SK-N-MC (cell line): ENCODE measurements at regions not wholly inside any gene's neighbourhood (a gene's known extent, or its start where the extent isn't known, plus 50 kb on each side); places are given as distances from the start of the nearest gene placed in this dataset.

Experiments used
- EZH2 ChIP-seq: fragments of 200-600 bp; sonication (generic); IDR thresholded peaks from one replicate; pipeline ENCODE4 v1.6.1; 2017; ENCODE audit warnings: antibody characterized with exemption
- POLR2AphosphoS5 ChIP-seq: IDR thresholded peaks from 2 replicates; pipeline ENCODE4 v1.6.1; 2012; ENCODE audit warnings: mild to moderate bottlenecking, low read depth, low read length, borderline replicate concordance

- TF ChIP-seq POLR2AphosphoS5 (no peak), EZH2 (no peak)
Measured at GRCh38 chr2:143908843-143909242, 611.1 kb downstream of the ZEB2 start.
